Activated naive CD8-positive, alpha-beta T cell treated with anti-CD3 and anti-CD28 coated beads, Interleukin-2, amount 50 U/mL, for 16 hours (primary cell): ENCODE measurements at regions not wholly inside any gene's neighbourhood (a gene's known extent, or its start where the extent isn't known, plus 50 kb on each side); places are given as distances from the start of the nearest gene placed in this dataset.

Experiments
- DNase-seq: peaks from one replicate; pipeline ENCODE4 v3.0.0-alpha.2; 2020; ENCODE audit warnings: low read depth, low spot score

- no peak for DNase-seq
Measured at GRCh38 chr2:120852200-120852815, 116.6 kb downstream of the GLI2 start.

GRCh38 chr2:120853306-120854013 lies 117.8 kb downstream of the GLI2 start:
- DNase-seq = no peak

GRCh38 chr2:120854014-120854620 lies 118.4 kb downstream of the GLI2 start:
- no peak for DNase-seq

GRCh38 chr2:120854766-120855530 lies 119.3 kb downstream of the GLI2 start:
- DNase-seq = no peak

GRCh38 chr2:120855855-120856405 lies 120.3 kb downstream of the GLI2 start:
- no peak for DNase-seq

- no peak for DNase-seq
Measured at GRCh38 chr2:120856421-120856862, 120.8 kb downstream of the GLI2 start.

GRCh38 chr2:120857422-120857821 lies 121.8 kb downstream of the GLI2 start:
- no peak for DNase-seq

GRCh38 chr2:120857931-120858330 lies 122.3 kb downstream of the GLI2 start:
- no peak for DNase-seq

GRCh38 chr2:120858361-120859106 lies 122.9 kb downstream of the GLI2 start:
- DNase-seq = no peak

- no peak for DNase-seq
Measured at GRCh38 chr2:120859128-120859527, 123.5 kb downstream of the GLI2 start.

GRCh38 chr2:120859814-120860578 lies 124.3 kb downstream of the GLI2 start:
- no peak for DNase-seq

GRCh38 chr2:120860579-120860922 lies 124.9 kb downstream of the GLI2 start:
- DNase-seq = no peak

GRCh38 chr2:120861191-120861575 lies 125.5 kb downstream of the GLI2 start:
- no peak for DNase-seq

GRCh38 chr2:120861576-120862191 lies 126.0 kb downstream of the GLI2 start:
- no peak for DNase-seq

GRCh38 chr2:120862201-120863060 lies 126.8 kb downstream of the GLI2 start:
- no peak for DNase-seq

- DNase-seq = no peak
Measured at GRCh38 chr2:120863146-120863545, 127.5 kb downstream of the GLI2 start.

GRCh38 chr2:120863661-120864320 lies 128.1 kb downstream of the GLI2 start:
- DNase-seq = no peak

- DNase-seq = no peak
Measured at GRCh38 chr2:120864981-120865380, 129.3 kb downstream of the GLI2 start.

- DNase-seq = no peak
Measured at GRCh38 chr2:120865656-120866055, 130.0 kb downstream of the GLI2 start.
